A673 (cell line): ENCODE measurements at regions not wholly inside any gene's neighbourhood (a gene's known extent, or its start where the extent isn't known, plus 50 kb on each side); places are given as distances from the start of the nearest gene placed in this dataset.

ENCODE experiments used
- BruUV-seq: library from RNA; stranded (reverse); fragments of 400-500 nt; replicated peaks from 2 replicates; lab custom pipeline; 2021; lab: Mats Ljungman, UMichigan
- CTCF ChIA-PET: fragments of 300-600 bp; sonication (Branson Sonifier 250); formaldehyde crosslinking; loops from one replicate; lab custom pipeline; 2022; ENCODE audit warnings: antibody characterized with exemption; lab: Charles Lee
- POLR2A ChIA-PET: fragments of 300-600 bp; sonication (Branson Sonifier 250); formaldehyde crosslinking; loops from one replicate; lab custom pipeline; 2022; ENCODE audit warnings: antibody characterized with exemption; ENCODE audit not compliant: low non-redundant PET; lab: Charles Lee
- DNase-seq: peaks from one replicate; pipeline ENCODE4 v3.0.0-alpha.2; 2015; ENCODE audit warnings: low spot score
- H3K27ac ChIP-seq: fragments of 200-600 bp; sonication (generic); 2 replicates; pipeline ENCODE4 v1.5.1; 2016; ENCODE audit warnings: mixed run types, low read depth, mild to moderate bottlenecking, mixed read lengths, antibody characterized with exemption, low read length; ENCODE audit not compliant: poor library complexity, severe bottlenecking
- H3K27me3 ChIP-seq: fragments of 200-600 bp; sonication (generic); replicated peaks from 2 replicates; pipeline ENCODE4 v1.6.1; 2017; ENCODE audit warnings: mixed run types, low read depth, mild to moderate bottlenecking, mixed read lengths, antibody characterized with exemption, low read length; ENCODE audit not compliant: insufficient read depth, poor library complexity
- H3K36me3 ChIP-seq: fragments of 200-600 bp; sonication (generic); 2 replicates; pipeline ENCODE4 v1.6.1; 2016; ENCODE audit warnings: mixed run types, mild to moderate bottlenecking, mixed read lengths, antibody characterized with exemption, low read length; ENCODE audit not compliant: insufficient read depth, poor library complexity, severe bottlenecking
- H3K4me1 ChIP-seq: fragments of 200-600 bp; sonication (generic); 2 replicates; pipeline ENCODE4 v1.6.1; 2017; ENCODE audit warnings: mixed run types, mild to moderate bottlenecking, mixed read lengths, antibody characterized with exemption, low read length; ENCODE audit not compliant: insufficient read depth, poor library complexity, severe bottlenecking
- H3K4me3 ChIP-seq: fragments of 200-600 bp; sonication (generic); 2 replicates; pipeline ENCODE4 v1.5.1; 2016; ENCODE audit warnings: low read depth, mixed run types, mild to moderate bottlenecking, mixed read lengths, low read length; ENCODE audit not compliant: poor library complexity, severe bottlenecking
- H3K9me3 ChIP-seq: fragments of 200-600 bp; sonication (generic); 2 replicates; pipeline ENCODE4 v1.6.1; 2016; ENCODE audit warnings: mixed run types, low read depth, mild to moderate bottlenecking, mixed read lengths, antibody characterized with exemption, low read length; ENCODE audit not compliant: poor library complexity, severe bottlenecking
- CTCF ChIP-seq: fragments of 300-800, 200-600 bp; sonication (generic); conservative IDR thresholded peaks from 2 replicates; pipeline ENCODE4 v1.5.1; 2017; ENCODE audit warnings: low read depth, mild to moderate bottlenecking, antibody characterized with exemption, low read length, moderate library complexity, mixed read lengths
- EZH2 ChIP-seq: fragments of 200-600 bp; sonication (generic); IDR thresholded peaks from 2 replicates; pipeline ENCODE4 v1.6.1; 2017; ENCODE audit warnings: borderline replicate concordance, low read depth, mild to moderate bottlenecking, mixed read lengths, antibody characterized with exemption, low read length; ENCODE audit not compliant: poor library complexity, severe bottlenecking
- intact Hi-C: fragments of 100-400 bp; cut with micrococcal nuclease; formaldehyde crosslinking; loops from one replicate; pipeline ENCODE4 v1.10.0; 2022; ENCODE audit not compliant: unreplicated experiment

DNA sequence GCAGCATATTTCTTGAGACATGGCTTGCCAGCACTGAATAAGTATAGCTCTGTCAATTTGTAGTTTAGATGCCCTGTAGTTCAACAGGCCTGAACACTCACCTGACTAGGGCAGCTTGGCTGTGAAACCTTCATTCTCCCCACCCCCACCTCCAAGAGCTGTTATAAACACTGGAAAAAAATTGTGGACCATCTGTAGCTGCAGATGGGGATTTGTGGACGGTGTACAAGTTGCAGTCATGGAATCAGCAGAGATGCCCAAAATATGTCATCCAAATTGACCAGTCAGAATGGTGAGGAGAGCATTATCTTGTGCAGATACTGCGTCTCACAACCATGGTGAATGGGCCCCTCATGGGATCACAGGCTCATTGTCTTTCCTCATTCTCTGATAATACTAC, 76.2 kb upstream of the PAQR3 start:
- Histone ChIP-seq H3K27me3 (no peaks in the 10 kb centered on the region), H3K4me3 (no peak overlapping the region), H3K9me3 (no peaks in the 10 kb centered on the region), H3K4me1 (no peaks in the 10 kb centered on the region), H3K36me3 (no peaks in the 10 kb centered on the region), H3K27ac (no peak overlapping the region)
- ChIA-PET CTCF (no interaction called here), POLR2A (no interaction called here)
- no peak for DNase-seq
- intact Hi-C loops, result no loop called here
- no TSS peak for BruUV-seq
- TF ChIP-seq CTCF (no peak), EZH2 (no peak)

GRCh38 chr4:79014230-79014629, 75.0 kb upstream of the PAQR3 start:
- Histone ChIP-seq H3K36me3 (no peaks in the 10 kb centered on the region), H3K27ac (no peak overlapping the region), H3K9me3 (no peaks in the 10 kb centered on the region), H3K27me3 (no peaks in the 10 kb centered on the region), H3K4me3 (no peak overlapping the region), H3K4me1 (no peaks in the 10 kb centered on the region)
- intact Hi-C loops, result no loop called here
- ChIA-PET POLR2A (no interaction called here), CTCF (no interaction called here)
- no peak for TF ChIP-seq CTCF
- TF ChIP-seq EZH2, result no peak
- DNase-seq, result no peak
- no TSS peak for BruUV-seq

DNA sequence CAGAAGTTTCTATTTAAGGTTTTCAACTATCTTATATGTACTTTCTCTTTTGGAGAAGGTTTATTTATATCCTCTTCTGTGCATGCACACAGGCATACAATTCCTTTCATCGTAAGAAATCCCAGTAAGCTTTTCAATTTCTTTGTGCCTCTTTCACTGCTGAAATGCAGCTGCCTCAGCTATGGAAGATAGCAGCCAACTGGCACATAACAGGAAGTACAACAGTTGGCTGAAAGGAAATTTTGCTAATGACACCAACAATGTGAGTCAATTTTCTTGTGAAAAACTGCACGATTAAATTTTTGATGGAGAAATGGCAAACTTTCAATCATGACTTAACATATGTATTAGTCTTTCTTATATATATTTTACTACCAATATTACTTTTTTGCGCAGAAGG, 74.5 kb upstream of the PAQR3 start:
- no peaks in the 10 kb centered on the region for H3K9me3 ChIP-seq
- no peak overlapping the region for H3K27ac ChIP-seq
- no peaks in the 10 kb centered on the region for H3K27me3 ChIP-seq
- no peak for TF ChIP-seq CTCF
- no peak for TF ChIP-seq EZH2
- ChIA-PET POLR2A (no interaction called here), CTCF (no interaction called here)
- no peak overlapping the region for H3K4me3 ChIP-seq
- no peak for DNase-seq
- no peaks in the 10 kb centered on the region for H3K4me1 ChIP-seq
- intact Hi-C loops, result no loop called here
- no peaks in the 10 kb centered on the region for H3K36me3 ChIP-seq
- no TSS peak for BruUV-seq
